PFSK-1 (cell line): ENCODE measurements at regions not wholly inside any gene's neighbourhood (a gene's known extent, or its start where the extent isn't known, plus 50 kb on each side); places are given as distances from the start of the nearest gene placed in this dataset.

Source experiments
- FOXP2 ChIP-seq: optimal IDR thresholded peaks from 2 replicates; pipeline ENCODE3; 2011; ENCODE audit warnings: borderline replicate concordance, control low read depth, inconsistent platforms; ENCODE audit not compliant: insufficient read depth; ENCODE audit errors: extremely low read length, extremely low read depth
- POLR2AphosphoS5 ChIP-seq: IDR thresholded peaks from 2 replicates; pipeline ENCODE4 v1.6.1; 2012; ENCODE audit warnings: low read depth, mild to moderate bottlenecking, control low read depth, low read length, moderate library complexity
- SIN3A ChIP-seq: IDR thresholded peaks from 2 replicates; pipeline ENCODE4 v1.6.1; 2012; ENCODE audit warnings: mild to moderate bottlenecking, low read length, moderate library complexity, borderline replicate concordance; ENCODE audit not compliant: insufficient read depth
- TAF1 ChIP-seq: IDR thresholded peaks from 2 replicates; pipeline ENCODE4 v1.6.1; 2012; ENCODE audit warnings: low read length, control low read depth, borderline replicate concordance; ENCODE audit not compliant: insufficient read depth
- TF ChIP-seq, protein P1 (sequence below), 2 experiments: IDR thresholded peaks; 2 replicates each; pipeline versions ENCODE4 v1.6.1 to v1.8.0; 2011 to 2012; ENCODE audit warnings: low read depth in 2 of 2, low read length in 2 of 2, control low read depth in 1 of 2, inconsistent platforms in 1 of 2, mild to moderate bottlenecking in 1 of 2, moderate library complexity in 1 of 2; ENCODE audit not compliant: insufficient read depth in 1 of 2

- TF ChIP-seq FOXP2: no peak
- TF ChIP-seq POLR2AphosphoS5: no peak
- TF ChIP-seq, protein P1, sequence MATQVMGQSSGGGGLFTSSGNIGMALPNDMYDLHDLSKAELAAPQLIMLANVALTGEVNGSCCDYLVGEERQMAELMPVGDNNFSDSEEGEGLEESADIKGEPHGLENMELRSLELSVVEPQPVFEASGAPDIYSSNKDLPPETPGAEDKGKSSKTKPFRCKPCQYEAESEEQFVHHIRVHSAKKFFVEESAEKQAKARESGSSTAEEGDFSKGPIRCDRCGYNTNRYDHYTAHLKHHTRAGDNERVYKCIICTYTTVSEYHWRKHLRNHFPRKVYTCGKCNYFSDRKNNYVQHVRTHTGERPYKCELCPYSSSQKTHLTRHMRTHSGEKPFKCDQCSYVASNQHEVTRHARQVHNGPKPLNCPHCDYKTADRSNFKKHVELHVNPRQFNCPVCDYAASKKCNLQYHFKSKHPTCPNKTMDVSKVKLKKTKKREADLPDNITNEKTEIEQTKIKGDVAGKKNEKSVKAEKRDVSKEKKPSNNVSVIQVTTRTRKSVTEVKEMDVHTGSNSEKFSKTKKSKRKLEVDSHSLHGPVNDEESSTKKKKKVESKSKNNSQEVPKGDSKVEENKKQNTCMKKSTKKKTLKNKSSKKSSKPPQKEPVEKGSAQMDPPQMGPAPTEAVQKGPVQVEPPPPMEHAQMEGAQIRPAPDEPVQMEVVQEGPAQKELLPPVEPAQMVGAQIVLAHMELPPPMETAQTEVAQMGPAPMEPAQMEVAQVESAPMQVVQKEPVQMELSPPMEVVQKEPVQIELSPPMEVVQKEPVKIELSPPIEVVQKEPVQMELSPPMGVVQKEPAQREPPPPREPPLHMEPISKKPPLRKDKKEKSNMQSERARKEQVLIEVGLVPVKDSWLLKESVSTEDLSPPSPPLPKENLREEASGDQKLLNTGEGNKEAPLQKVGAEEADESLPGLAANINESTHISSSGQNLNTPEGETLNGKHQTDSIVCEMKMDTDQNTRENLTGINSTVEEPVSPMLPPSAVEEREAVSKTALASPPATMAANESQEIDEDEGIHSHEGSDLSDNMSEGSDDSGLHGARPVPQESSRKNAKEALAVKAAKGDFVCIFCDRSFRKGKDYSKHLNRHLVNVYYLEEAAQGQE (IDR thresholded peaks at IDR 0.05; ENCODE audit: insufficient read depth in 1 of 2, low read depth in 2 of 2, low read length in 2 of 2): no peak
- TF ChIP-seq SIN3A: no peak
- no peak for TF ChIP-seq TAF1
Measured at GRCh38 chr13:110097013-110097412, 209.9 kb downstream of the COL4A1 start.

- TF ChIP-seq FOXP2 (no peak), SIN3A (no peak), TAF1 (no peak), POLR2AphosphoS5 (no peak)
- TF ChIP-seq, protein P1 (IDR thresholded peaks at IDR 0.05; ENCODE audit: insufficient read depth in 1 of 2, low read depth in 2 of 2, low read length in 2 of 2): no peak
Measured at GRCh38 chr13:110092831-110093247, 214.1 kb downstream of the COL4A1 start.

- no peak for TF ChIP-seq POLR2AphosphoS5
- no peak for TF ChIP-seq TAF1
- TF ChIP-seq SIN3A: no peak
- no peak for TF ChIP-seq FOXP2
- TF ChIP-seq, protein P1 (IDR thresholded peaks at IDR 0.05; ENCODE audit: insufficient read depth in 1 of 2, low read depth in 2 of 2, low read length in 2 of 2): no peak
Measured at GRCh38 chr13:110089815-110090214, 217.1 kb downstream of the COL4A1 start.

DNA sequence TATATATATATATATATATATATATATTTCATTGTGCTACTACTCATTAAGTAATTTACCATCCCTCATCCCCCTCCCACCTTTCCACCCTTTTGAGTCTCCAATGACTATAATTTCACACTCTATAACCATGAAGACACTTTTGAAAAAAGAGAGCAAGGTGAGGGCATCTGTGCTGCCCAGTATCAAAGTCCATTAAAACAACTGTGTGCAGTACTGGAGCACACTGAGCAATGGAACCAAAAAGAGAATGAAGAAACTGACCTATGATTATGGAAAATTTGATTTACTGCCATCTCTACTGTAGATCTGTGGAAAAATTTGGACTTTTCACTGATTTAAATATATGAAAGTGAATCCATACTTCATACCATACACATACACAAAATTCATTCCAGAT is 217.9 kb downstream of the COL4A1 start:
- TF ChIP-seq FOXP2: no peak
- TF ChIP-seq SIN3A: no peak
- TF ChIP-seq TAF1: no peak

GRCh38 chr13:110073982-110074381 is 233.0 kb downstream of the COL4A1 start:
- TF ChIP-seq POLR2AphosphoS5 (no peak), SIN3A (no peak), TAF1 (no peak), FOXP2 (no peak)
- TF ChIP-seq, protein P1 (IDR thresholded peaks at IDR 0.05; ENCODE audit: insufficient read depth in 1 of 2, low read depth in 2 of 2, low read length in 2 of 2): no peak
